HK-2 (cell line): ENCODE measurements at regions not wholly inside any gene's neighbourhood (a gene's known extent, or its start where the extent isn't known, plus 50 kb on each side); places are given as distances from the start of the nearest gene placed in this dataset.

Experiments
- DNase-seq: peaks from one replicate; pipeline ENCODE4 v3.0.0-alpha.2; 2018; ENCODE audit not compliant: unreplicated experiment

GRCh38 chr12:30090258-30090657 lies 306.5 kb upstream of the TMTC1 start:
- DNase-seq, result no peak

GRCh38 chr12:30088259-30088995 lies 304.7 kb upstream of the TMTC1 start:
- no peak for DNase-seq

- DNase-seq, result no peak
These were observed 298.6 kb upstream of the TMTC1 start for GRCh38 chr12:30082381-30082780.

GRCh38 chr12:30074916-30075315 lies 291.2 kb upstream of the TMTC1 start:
- DNase-seq, result no peak

- DNase-seq, result no peak
These were observed 289.1 kb upstream of the TMTC1 start for GRCh38 chr12:30072824-30073223.

GRCh38 chr12:30067146-30067545 lies 283.4 kb upstream of the TMTC1 start:
- DNase-seq, result no peak

- no peak for DNase-seq
These were observed 281.2 kb upstream of the TMTC1 start for GRCh38 chr12:30064906-30065305.

GRCh38 chr12:30063435-30063945 lies 279.7 kb upstream of the TMTC1 start:
- no peak for DNase-seq

- DNase-seq, result no peak
These were observed 264.6 kb upstream of the TMTC1 start for GRCh38 chr12:30048371-30048770.

- no peak for DNase-seq
These were observed 263.9 kb upstream of the TMTC1 start for GRCh38 chr12:30047516-30048254.

GRCh38 chr12:30046376-30046775 lies 262.6 kb upstream of the TMTC1 start:
- DNase-seq, result no peak

- no peak for DNase-seq
These were observed 261.4 kb upstream of the TMTC1 start for GRCh38 chr12:30045171-30045570.

- no peak for DNase-seq
These were observed 260.5 kb upstream of the TMTC1 start for GRCh38 chr12:30044206-30044605.

- no peak for DNase-seq
These were observed 259.6 kb upstream of the TMTC1 start for GRCh38 chr12:30043151-30043847.

GRCh38 chr12:30041096-30041495 lies 257.4 kb upstream of the TMTC1 start:
- no peak for DNase-seq

GRCh38 chr12:30030693-30031374 lies 247.1 kb upstream of the TMTC1 start:
- DNase-seq, result no peak

GRCh38 chr12:30026621-30027234 lies 243.0 kb upstream of the TMTC1 start:
- DNase-seq, result no peak

- no peak for DNase-seq
These were observed 241.6 kb upstream of the TMTC1 start for GRCh38 chr12:30025317-30025716.

GRCh38 chr12:30023186-30023585 lies 239.4 kb upstream of the TMTC1 start:
- DNase-seq, result no peak

GRCh38 chr12:30021051-30021833 lies 237.5 kb upstream of the TMTC1 start:
- no peak for DNase-seq
